Activated naive CD4-positive, alpha-beta T cell treated with anti-CD3 and anti-CD28 coated beads, Interleukin-2, amount 10 ng/mL, durations not matched to agents 7 days and 5 days (primary cell): ENCODE measurements at regions not wholly inside any gene's neighbourhood (a gene's known extent, or its start where the extent isn't known, plus 50 kb on each side); places are given as distances from the start of the nearest gene placed in this dataset.

Experiments used
- CTCF ChIA-PET: fragments of 350-600 bp; sonication (Branson Sonifier 250); formaldehyde crosslinking; loops from one replicate; lab custom pipeline; 2021; ENCODE audit warnings: antibody characterized with exemption; lab: Charles Lee
- DNase-seq: peaks from one replicate; pipeline ENCODE4 v3.0.0-alpha.2; 2020
- H3K27ac Mint-ChIP-seq: one replicate; pipeline ENCODE4 v1.8.0; 2021; ENCODE audit warnings: mild to moderate bottlenecking, moderate library complexity, mixed read lengths
- H3K27me3 Mint-ChIP-seq: one replicate; pipeline ENCODE4 v1.8.0; 2021; ENCODE audit warnings: mild to moderate bottlenecking, mixed read lengths
- H3K36me3 Mint-ChIP-seq: one replicate; pipeline ENCODE4 v1.8.0; 2021; ENCODE audit warnings: mixed read lengths
- H3K4me1 Mint-ChIP-seq: one replicate; pipeline ENCODE4 v1.8.0; 2021; ENCODE audit warnings: mixed read lengths
- H3K4me3 Mint-ChIP-seq: one replicate; pipeline ENCODE4 v1.8.0; 2021; ENCODE audit warnings: mild to moderate bottlenecking, moderate library complexity, mixed read lengths
- H3K9me3 Mint-ChIP-seq: one replicate; pipeline ENCODE4 v1.8.0; 2021; ENCODE audit warnings: mixed read lengths

- Mint-ChIP-seq H3K9me3 (peaks cover 8% of the 10 kb centered on the region), H3K4me1 (no peaks in the 10 kb centered on the region), H3K4me3 (no peak overlapping the region), H3K27me3 (no peaks in the 10 kb centered on the region), H3K36me3 (no peaks in the 10 kb centered on the region), H3K27ac (no peak overlapping the region)
- CTCF ChIA-PET: no interaction called here
- no peak for DNase-seq
Observed at GRCh38 chr6:93727447-93727846, 308.1 kb upstream of the EPHA7 start.

- Mint-ChIP-seq H3K4me1 (no peaks in the 10 kb centered on the region), H3K36me3 (no peaks in the 10 kb centered on the region), H3K9me3 (peaks cover 4% of the 10 kb centered on the region), H3K27ac (no peak overlapping the region), H3K4me3 (no peak overlapping the region), H3K27me3 (no peaks in the 10 kb centered on the region)
- no peak for DNase-seq
- CTCF ChIA-PET: no interaction called here
Observed at GRCh38 chr6:93721386-93722048, 302.2 kb upstream of the EPHA7 start.

- no peaks in the 10 kb centered on the region for H3K4me1 Mint-ChIP-seq
- DNase-seq: no peak
- no peaks in the 10 kb centered on the region for H3K27me3 Mint-ChIP-seq
- no peaks in the 10 kb centered on the region for H3K36me3 Mint-ChIP-seq
- H3K9me3 Mint-ChIP-seq: peaks cover 13% of the 10 kb centered on the region
- no peak overlapping the region for H3K27ac Mint-ChIP-seq
- no peak overlapping the region for H3K4me3 Mint-ChIP-seq
- CTCF ChIA-PET: no interaction called here
Observed at GRCh38 chr6:93713974-93714373, 294.6 kb upstream of the EPHA7 start.

GRCh38 chr6:93703431-93703830 is 284.1 kb upstream of the EPHA7 start:
- no peaks in the 10 kb centered on the region for H3K27me3 Mint-ChIP-seq
- H3K9me3 Mint-ChIP-seq: peaks cover 9% of the 10 kb centered on the region
- DNase-seq: no peak
- no peak overlapping the region for H3K4me3 Mint-ChIP-seq
- H3K36me3 Mint-ChIP-seq: no peaks in the 10 kb centered on the region
- no peak overlapping the region for H3K27ac Mint-ChIP-seq
- CTCF ChIA-PET: no interaction called here
- no peaks in the 10 kb centered on the region for H3K4me1 Mint-ChIP-seq

GRCh38 chr6:93701526-93701925 is 282.2 kb upstream of the EPHA7 start:
- no peak for DNase-seq
- CTCF ChIA-PET: no interaction called here
- no peaks in the 10 kb centered on the region for H3K27me3 Mint-ChIP-seq
- no peak overlapping the region for H3K4me3 Mint-ChIP-seq
- H3K4me1 Mint-ChIP-seq: no peaks in the 10 kb centered on the region
- H3K9me3 Mint-ChIP-seq: peaks cover 2% of the 10 kb centered on the region
- no peak overlapping the region for H3K27ac Mint-ChIP-seq
- H3K36me3 Mint-ChIP-seq: no peaks in the 10 kb centered on the region

- no peak for DNase-seq
- H3K36me3 Mint-ChIP-seq: no peaks in the 10 kb centered on the region
- peaks cover 5% of the 10 kb centered on the region for H3K9me3 Mint-ChIP-seq
- H3K4me3 Mint-ChIP-seq: no peak overlapping the region
- no peaks in the 10 kb centered on the region for H3K4me1 Mint-ChIP-seq
- CTCF ChIA-PET: no interaction called here
- H3K27ac Mint-ChIP-seq: no peak overlapping the region
- H3K27me3 Mint-ChIP-seq: no peaks in the 10 kb centered on the region
Observed at GRCh38 chr6:93685494-93685893, 266.1 kb upstream of the EPHA7 start.

GRCh38 chr6:93684339-93684738 is 265.0 kb upstream of the EPHA7 start:
- H3K9me3 Mint-ChIP-seq: peaks cover 5% of the 10 kb centered on the region
- no peaks in the 10 kb centered on the region for H3K27me3 Mint-ChIP-seq
- H3K27ac Mint-ChIP-seq: no peak overlapping the region
- H3K4me1 Mint-ChIP-seq: no peaks in the 10 kb centered on the region
- CTCF ChIA-PET: no interaction called here
- DNase-seq: no peak
- no peaks in the 10 kb centered on the region for H3K36me3 Mint-ChIP-seq
- no peak overlapping the region for H3K4me3 Mint-ChIP-seq

- H3K4me3 Mint-ChIP-seq: no peak overlapping the region
- H3K36me3 Mint-ChIP-seq: no peaks in the 10 kb centered on the region
- CTCF ChIA-PET: no interaction called here
- no peak for DNase-seq
- H3K9me3 Mint-ChIP-seq: peaks cover 2% of the 10 kb centered on the region
- H3K27ac Mint-ChIP-seq: no peak overlapping the region
- H3K4me1 Mint-ChIP-seq: no peaks in the 10 kb centered on the region
- no peaks in the 10 kb centered on the region for H3K27me3 Mint-ChIP-seq
Observed at GRCh38 chr6:93679836-93680235, 260.5 kb upstream of the EPHA7 start.

- CTCF ChIA-PET: no interaction called here
- Mint-ChIP-seq H3K4me3 (no peak overlapping the region), H3K27me3 (no peaks in the 10 kb centered on the region), H3K27ac (no peak overlapping the region), H3K4me1 (no peaks in the 10 kb centered on the region), H3K36me3 (no peaks in the 10 kb centered on the region), H3K9me3 (peaks cover 2% of the 10 kb centered on the region)
- no peak for DNase-seq
Observed at GRCh38 chr6:93678841-93679454, 259.6 kb upstream of the EPHA7 start.

GRCh38 chr6:93677264-93677965 is 258.1 kb upstream of the EPHA7 start:
- CTCF ChIA-PET: no interaction called here
- no peaks in the 10 kb centered on the region for H3K27me3 Mint-ChIP-seq
- H3K36me3 Mint-ChIP-seq: no peaks in the 10 kb centered on the region
- no peak for DNase-seq
- H3K4me3 Mint-ChIP-seq: no peak overlapping the region
- no peaks in the 10 kb centered on the region for H3K4me1 Mint-ChIP-seq
- H3K27ac Mint-ChIP-seq: no peak overlapping the region
- H3K9me3 Mint-ChIP-seq: peaks cover 2% of the 10 kb centered on the region

- no peaks in the 10 kb centered on the region for H3K27me3 Mint-ChIP-seq
- no peak for DNase-seq
- H3K4me3 Mint-ChIP-seq: no peak overlapping the region
Observed at GRCh38 chr6:93676581-93676980, 257.2 kb upstream of the EPHA7 start.

GRCh38 chr6:93675856-93676417 is 256.6 kb upstream of the EPHA7 start:
- no peaks in the 10 kb centered on the region for H3K9me3 Mint-ChIP-seq

More at GRCh38 chr6:93676581-93676980, 257.2 kb upstream of the EPHA7 start:
- CTCF ChIA-PET: no interaction called here
- no peak overlapping the region for H3K27ac Mint-ChIP-seq
- H3K36me3 Mint-ChIP-seq: no peaks in the 10 kb centered on the region
- H3K4me1 Mint-ChIP-seq: no peaks in the 10 kb centered on the region
- H3K9me3 Mint-ChIP-seq: peaks cover 2% of the 10 kb centered on the region

GRCh38 chr6:93663111-93663510 is 243.8 kb upstream of the EPHA7 start:
- CTCF ChIA-PET: no interaction called here
- Mint-ChIP-seq H3K4me3 (no peak overlapping the region), H3K36me3 (no peaks in the 10 kb centered on the region), H3K4me1 (no peaks in the 10 kb centered on the region), H3K9me3 (peaks cover 3% of the 10 kb centered on the region), H3K27me3 (no peaks in the 10 kb centered on the region), H3K27ac (no peak overlapping the region)
- no peak for DNase-seq

More at GRCh38 chr6:93675856-93676417, 256.6 kb upstream of the EPHA7 start:
- no peaks in the 10 kb centered on the region for H3K27me3 Mint-ChIP-seq
- H3K4me1 Mint-ChIP-seq: no peaks in the 10 kb centered on the region
- CTCF ChIA-PET: no interaction called here
- DNase-seq: no peak
- H3K27ac Mint-ChIP-seq: no peak overlapping the region
- H3K4me3 Mint-ChIP-seq: no peak overlapping the region
- H3K36me3 Mint-ChIP-seq: no peaks in the 10 kb centered on the region

GRCh38 chr6:93654548-93654947 is 235.2 kb upstream of the EPHA7 start:
- Mint-ChIP-seq H3K27ac (no peak overlapping the region), H3K36me3 (no peaks in the 10 kb centered on the region), H3K4me3 (no peak overlapping the region), H3K27me3 (no peaks in the 10 kb centered on the region), H3K4me1 (no peaks in the 10 kb centered on the region), H3K9me3 (peaks cover 11% of the 10 kb centered on the region)
- CTCF ChIA-PET: no interaction called here
- DNase-seq: no peak

GRCh38 chr6:93644611-93645010 is 225.3 kb upstream of the EPHA7 start:
- DNase-seq: no peak
- H3K27ac Mint-ChIP-seq: no peak overlapping the region
- H3K4me1 Mint-ChIP-seq: no peaks in the 10 kb centered on the region
- H3K4me3 Mint-ChIP-seq: no peak overlapping the region
- H3K27me3 Mint-ChIP-seq: no peaks in the 10 kb centered on the region
- H3K36me3 Mint-ChIP-seq: no peaks in the 10 kb centered on the region
- peaks cover 8% of the 10 kb centered on the region for H3K9me3 Mint-ChIP-seq
- CTCF ChIA-PET: no interaction called here
